ENCODE measurements at regions not wholly inside any gene's neighbourhood (a gene's known extent, or its start where the extent isn't known, plus 50 kb on each side); places are given as distances from the start of the nearest gene placed in this dataset.

- Mint-ChIP-seq H3K27ac (ENCODE audit: unreplicated experiment) (no peak overlapping the region), H3K27me3 (ENCODE audit: unreplicated experiment) (no peaks in the 10 kb centered on the region), H3K4me3 (ENCODE audit: low read depth, unreplicated experiment) (no peak overlapping the region), H3K36me3 (ENCODE audit: insufficient read depth, unreplicated experiment) (no peaks in the 10 kb centered on the region), H3K9me3 (ENCODE audit: low read depth, unreplicated experiment) (peaks cover 6% of the 10 kb centered on the region), H3K4me1 (ENCODE audit: low read depth, unreplicated experiment) (peaks cover 5% of the 10 kb centered on the region)
- DNase-seq, result no peak
- BruUV-seq (replicated peaks), result no TSS peak
- TF ChIP-seq, protein P1, sequence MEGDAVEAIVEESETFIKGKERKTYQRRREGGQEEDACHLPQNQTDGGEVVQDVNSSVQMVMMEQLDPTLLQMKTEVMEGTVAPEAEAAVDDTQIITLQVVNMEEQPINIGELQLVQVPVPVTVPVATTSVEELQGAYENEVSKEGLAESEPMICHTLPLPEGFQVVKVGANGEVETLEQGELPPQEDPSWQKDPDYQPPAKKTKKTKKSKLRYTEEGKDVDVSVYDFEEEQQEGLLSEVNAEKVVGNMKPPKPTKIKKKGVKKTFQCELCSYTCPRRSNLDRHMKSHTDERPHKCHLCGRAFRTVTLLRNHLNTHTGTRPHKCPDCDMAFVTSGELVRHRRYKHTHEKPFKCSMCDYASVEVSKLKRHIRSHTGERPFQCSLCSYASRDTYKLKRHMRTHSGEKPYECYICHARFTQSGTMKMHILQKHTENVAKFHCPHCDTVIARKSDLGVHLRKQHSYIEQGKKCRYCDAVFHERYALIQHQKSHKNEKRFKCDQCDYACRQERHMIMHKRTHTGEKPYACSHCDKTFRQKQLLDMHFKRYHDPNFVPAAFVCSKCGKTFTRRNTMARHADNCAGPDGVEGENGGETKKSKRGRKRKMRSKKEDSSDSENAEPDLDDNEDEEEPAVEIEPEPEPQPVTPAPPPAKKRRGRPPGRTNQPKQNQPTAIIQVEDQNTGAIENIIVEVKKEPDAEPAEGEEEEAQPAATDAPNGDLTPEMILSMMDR (IDR thresholded peaks at IDR 0.05; ENCODE audit: unreplicated experiment), result no peak
- intact Hi-C loops (cut with micrococcal nuclease; ENCODE audit: unreplicated experiment), result no loop called here
- CTCF ChIA-PET, result no interaction called here
Measured at GRCh38 chr3:145798696-145799537, 362.1 kb downstream of the PLOD2 start.

DNA sequence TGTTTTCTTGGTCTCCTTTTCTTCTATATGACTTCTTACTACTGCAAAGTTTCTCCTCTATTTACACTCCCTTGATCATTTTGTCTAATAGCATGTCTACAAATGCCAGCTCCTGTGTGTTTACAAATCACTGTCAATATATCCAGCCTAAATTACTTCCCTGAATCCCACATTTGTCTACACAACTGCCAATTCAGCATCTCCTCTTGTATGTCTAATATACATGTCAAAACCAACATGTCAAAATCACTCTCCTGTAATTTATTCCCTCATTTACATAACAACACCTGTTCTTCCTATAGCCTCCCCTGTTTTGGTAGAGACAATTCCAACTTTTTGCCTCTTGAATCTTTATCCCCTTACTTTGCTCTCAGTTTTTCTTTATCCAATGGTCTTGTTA, 359.3 kb downstream of the PLOD2 start:
- H3K36me3 Mint-ChIP-seq (ENCODE audit: insufficient read depth, unreplicated experiment), result no peaks in the 10 kb centered on the region
- no peak for DNase-seq
- H3K4me3 Mint-ChIP-seq (ENCODE audit: low read depth, unreplicated experiment), result no peak overlapping the region
- CTCF ChIA-PET, result no interaction called here
- TF ChIP-seq, protein P1 (IDR thresholded peaks at IDR 0.05; ENCODE audit: unreplicated experiment), result no peak
- no peaks in the 10 kb centered on the region for H3K27me3 Mint-ChIP-seq (ENCODE audit: unreplicated experiment)
- no TSS peak for BruUV-seq (replicated peaks)
- intact Hi-C loops (cut with micrococcal nuclease; ENCODE audit: unreplicated experiment), result no loop called here
- no peak overlapping the region for H3K27ac Mint-ChIP-seq (ENCODE audit: unreplicated experiment)
- peaks cover 5% of the 10 kb centered on the region for H3K4me1 Mint-ChIP-seq (ENCODE audit: low read depth, unreplicated experiment)
- no peaks in the 10 kb centered on the region for H3K9me3 Mint-ChIP-seq (ENCODE audit: low read depth, unreplicated experiment)

DNA sequence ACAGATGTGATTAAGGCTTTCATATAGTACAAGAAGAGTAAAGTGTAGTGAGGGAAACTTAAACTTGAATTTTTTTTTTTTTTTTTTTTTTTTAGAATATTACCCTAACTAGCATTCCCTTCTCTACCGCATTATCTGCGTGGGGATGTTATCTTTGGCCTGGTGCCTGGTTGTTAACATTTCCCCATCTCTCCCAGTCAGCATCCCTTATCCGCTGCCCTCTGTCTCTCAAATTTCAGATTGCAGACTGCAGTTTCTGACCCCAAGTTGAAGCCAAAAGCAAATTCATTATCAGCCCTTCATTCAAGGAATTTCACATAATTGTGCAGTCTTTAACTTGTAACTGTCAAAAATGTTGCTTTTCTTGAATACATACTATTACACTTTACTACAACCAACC, 353.0 kb downstream of the PLOD2 start:
- Mint-ChIP-seq H3K27ac (ENCODE audit: unreplicated experiment) (no peak overlapping the region), H3K36me3 (ENCODE audit: insufficient read depth, unreplicated experiment) (no peaks in the 10 kb centered on the region), H3K4me3 (ENCODE audit: low read depth, unreplicated experiment) (no peak overlapping the region), H3K4me1 (ENCODE audit: low read depth, unreplicated experiment) (no peaks in the 10 kb centered on the region), H3K9me3 (ENCODE audit: low read depth, unreplicated experiment) (no peaks in the 10 kb centered on the region), H3K27me3 (ENCODE audit: unreplicated experiment) (no peaks in the 10 kb centered on the region)
- TF ChIP-seq, protein P1 (IDR thresholded peaks at IDR 0.05; ENCODE audit: unreplicated experiment), result no peak
- DNase-seq, result no peak
- CTCF ChIA-PET, result interaction anchor here (0.6 to 0.7 kb wide), 2 partner anchors 1088 to 1853 kb away, joined by 3 to 6 read pairs; no protein-coding TSS in a partner anchor
- intact Hi-C loops (cut with micrococcal nuclease; ENCODE audit: unreplicated experiment), result no loop called here
- no TSS peak for BruUV-seq (replicated peaks)

GRCh38 chr3:145812391-145812790, 348.6 kb downstream of the PLOD2 start:
- BruUV-seq (replicated peaks), result no TSS peak
- DNase-seq, result no peak
- H3K9me3 Mint-ChIP-seq (ENCODE audit: low read depth, unreplicated experiment), result no peaks in the 10 kb centered on the region
- H3K4me3 Mint-ChIP-seq (ENCODE audit: low read depth, unreplicated experiment), result no peak overlapping the region
- H3K27me3 Mint-ChIP-seq (ENCODE audit: unreplicated experiment), result no peaks in the 10 kb centered on the region
- CTCF ChIA-PET, result no interaction called here
- H3K36me3 Mint-ChIP-seq (ENCODE audit: insufficient read depth, unreplicated experiment), result no peaks in the 10 kb centered on the region
- intact Hi-C loops (cut with micrococcal nuclease; ENCODE audit: unreplicated experiment), result no loop called here
- H3K27ac Mint-ChIP-seq (ENCODE audit: unreplicated experiment), result no peak overlapping the region
- TF ChIP-seq, protein P1 (IDR thresholded peaks at IDR 0.05; ENCODE audit: unreplicated experiment), result no peak
- no peaks in the 10 kb centered on the region for H3K4me1 Mint-ChIP-seq (ENCODE audit: low read depth, unreplicated experiment)

Data from Calu3 (cell line).